ENCODE measurements at regions not wholly inside any gene's neighbourhood (a gene's known extent, or its start where the extent isn't known, plus 50 kb on each side); places are given as distances from the start of the nearest gene placed in this dataset.

DNA sequence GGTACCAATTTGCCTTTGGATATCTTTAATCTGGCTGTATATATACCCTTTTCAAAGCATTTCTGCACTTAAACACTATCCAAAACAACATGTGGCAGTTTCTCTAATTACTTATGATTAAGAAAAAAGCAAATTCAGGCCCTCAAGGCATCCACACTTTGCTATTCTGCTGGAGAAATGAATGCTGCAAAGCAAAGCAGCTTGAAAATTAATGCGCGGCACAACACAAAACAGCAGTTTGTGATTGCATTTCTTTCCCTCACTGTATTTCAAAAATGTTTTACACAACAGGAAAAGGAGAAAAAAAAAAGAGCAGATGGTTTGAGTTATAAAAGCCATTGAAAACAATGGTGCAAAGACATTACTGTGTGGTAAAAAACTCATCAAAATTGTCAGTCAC, 738.4 kb upstream of the RAG2 start (continued):
- TF ChIP-seq, protein P1, sequence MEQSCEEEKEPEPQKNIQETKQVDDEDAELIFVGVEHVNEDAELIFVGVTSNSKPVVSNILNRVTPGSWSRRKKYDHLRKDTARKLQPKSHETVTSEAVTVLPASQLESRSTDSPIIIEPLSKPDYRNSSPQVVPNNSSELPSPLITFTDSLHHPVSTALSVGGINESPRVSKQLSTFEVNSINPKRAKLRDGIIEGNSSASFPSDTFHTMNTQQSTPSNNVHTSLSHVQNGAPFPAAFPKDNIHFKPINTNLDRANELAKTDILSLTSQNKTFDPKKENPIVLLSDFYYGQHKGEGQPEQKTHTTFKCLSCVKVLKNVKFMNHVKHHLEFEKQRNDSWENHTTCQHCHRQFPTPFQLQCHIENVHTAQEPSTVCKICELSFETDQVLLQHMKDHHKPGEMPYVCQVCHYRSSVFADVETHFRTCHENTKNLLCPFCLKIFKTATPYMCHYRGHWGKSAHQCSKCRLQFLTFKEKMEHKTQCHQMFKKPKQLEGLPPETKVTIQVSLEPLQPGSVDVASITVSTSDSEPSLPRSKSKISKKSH (CRISPR knock-in tag; IDR thresholded peaks at IDR 0.05; ENCODE audit: borderline replicate concordance) = no peak
- no peak for TF ChIP-seq NFKB2 (CRISPR knock-in tag; IDR thresholded peaks at IDR 0.05; ENCODE audit: borderline replicate concordance)

DNA sequence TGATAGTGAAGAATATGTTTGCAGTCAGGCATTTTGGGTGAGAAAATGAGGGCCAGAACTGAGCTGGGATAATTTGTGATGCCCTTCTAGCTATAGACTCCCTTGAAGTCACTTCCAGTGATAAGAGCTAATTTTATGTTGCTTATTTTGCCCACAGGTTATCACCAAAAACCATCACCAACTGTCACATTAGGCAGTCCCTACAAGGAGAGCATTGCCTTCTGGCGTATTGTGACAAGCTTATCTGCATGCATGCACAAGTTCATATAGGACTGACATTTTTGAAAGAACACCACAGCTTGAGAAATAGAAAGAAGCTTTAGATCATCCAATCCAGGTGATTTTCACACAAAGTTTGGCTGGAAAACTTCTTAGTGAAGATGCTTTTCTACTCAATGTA, 735.3 kb upstream of the RAG2 start:
- FAIRE-seq (no peak), DNase-seq (ENCODE audit: low spot score) (no peak), ATAC-seq (no peak)
- in situ Hi-C loops (cut with HindIII; ENCODE audit: extremely low pct_ligation_motif_present, low pct_unique_long_range_greater_than_20kb) (no loop called here), intact Hi-C loops (cut with micrococcal nuclease; ENCODE audit: unreplicated experiment) (no loop called here)
- no peaks in the 10 kb centered on the region for H4K20me1 ChIP-seq (ENCODE audit: insufficient read depth, low read length)
- H3K9ac ChIP-seq (ENCODE audit: insufficient read depth, low read depth, low read length) = no peak overlapping the region
- peaks cover 89% of the 10 kb centered on the region for H3K9me3 ChIP-seq (ENCODE audit: low read length)
- H3K4me2 ChIP-seq (ENCODE audit: low read depth, low read length) = no peak overlapping the region
- 21% methylated on average over 1 of the region's 1 CpG for WGBS (ENCODE audit: low lambda C conversion rate)
- CTCF ChIA-PET (ENCODE audit: low intra/inter-chr PET ratio, low total read pairs) = no interaction called here
- H3K4me1 ChIP-seq (ENCODE audit: insufficient read depth, low read length) = no peaks in the 10 kb centered on the region
- H2AFZ ChIP-seq (ENCODE audit: low read length) = no peak overlapping the region
- no peak overlapping the region for H3K27ac ChIP-seq (ENCODE audit: extremely low read length, insufficient read depth, low read length)
- no TSS peak for BruUV-seq (replicated peaks)
- no peaks in the 10 kb centered on the region for H3K79me2 ChIP-seq (ENCODE audit: insufficient read depth, low read length)
- no peaks in the 10 kb centered on the region for H3K36me3 ChIP-seq (replicated peaks in 1 of 2; ENCODE audit: control insufficient read depth in 1 of 2, insufficient read depth in 2 of 2, low read length in 2 of 2)
- H3K27me3 ChIP-seq (ENCODE audit: control insufficient read depth in 1 of 2, insufficient read depth in 2 of 2, low read length in 2 of 2) = no peaks in the 10 kb centered on the region
- no peak overlapping the region for H3K4me3 ChIP-seq (replicated peaks in 1 of 3; ENCODE audit: insufficient read depth in 1 of 3, low read depth in 2 of 3, low read length in 3 of 3)
- POLR2A ChIA-PET = no interaction called here
- TF ChIP-seq ZNF737 (CRISPR knock-in tag; IDR thresholded peaks at IDR 0.05; ENCODE audit: borderline replicate concordance) = no peak
- TF ChIP-seq, protein P2, sequence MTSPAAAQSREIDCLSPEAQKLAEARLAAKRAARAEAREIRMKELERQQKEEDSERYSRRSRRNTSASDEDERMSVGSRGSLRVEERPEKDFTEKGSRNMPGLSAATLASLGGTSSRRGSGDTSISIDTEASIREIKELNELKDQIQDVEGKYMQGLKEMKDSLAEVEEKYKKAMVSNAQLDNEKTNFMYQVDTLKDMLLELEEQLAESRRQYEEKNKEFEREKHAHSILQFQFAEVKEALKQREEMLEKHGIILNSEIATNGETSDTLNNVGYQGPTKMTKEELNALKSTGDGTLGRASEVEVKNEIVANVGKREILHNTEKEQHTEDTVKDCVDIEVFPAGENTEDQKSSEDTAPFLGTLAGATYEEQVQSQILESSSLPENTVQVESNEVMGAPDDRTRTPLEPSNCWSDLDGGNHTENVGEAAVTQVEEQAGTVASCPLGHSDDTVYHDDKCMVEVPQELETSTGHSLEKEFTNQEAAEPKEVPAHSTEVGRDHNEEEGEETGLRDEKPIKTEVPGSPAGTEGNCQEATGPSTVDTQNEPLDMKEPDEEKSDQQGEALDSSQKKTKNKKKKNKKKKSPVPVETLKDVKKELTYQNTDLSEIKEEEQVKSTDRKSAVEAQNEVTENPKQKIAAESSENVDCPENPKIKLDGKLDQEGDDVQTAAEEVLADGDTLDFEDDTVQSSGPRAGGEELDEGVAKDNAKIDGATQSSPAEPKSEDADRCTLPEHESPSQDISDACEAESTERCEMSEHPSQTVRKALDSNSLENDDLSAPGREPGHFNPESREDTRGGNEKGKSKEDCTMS (CRISPR knock-in tag; conservative IDR thresholded peaks at IDR 0.05) = no peak
- TF ChIP-seq, protein P3, sequence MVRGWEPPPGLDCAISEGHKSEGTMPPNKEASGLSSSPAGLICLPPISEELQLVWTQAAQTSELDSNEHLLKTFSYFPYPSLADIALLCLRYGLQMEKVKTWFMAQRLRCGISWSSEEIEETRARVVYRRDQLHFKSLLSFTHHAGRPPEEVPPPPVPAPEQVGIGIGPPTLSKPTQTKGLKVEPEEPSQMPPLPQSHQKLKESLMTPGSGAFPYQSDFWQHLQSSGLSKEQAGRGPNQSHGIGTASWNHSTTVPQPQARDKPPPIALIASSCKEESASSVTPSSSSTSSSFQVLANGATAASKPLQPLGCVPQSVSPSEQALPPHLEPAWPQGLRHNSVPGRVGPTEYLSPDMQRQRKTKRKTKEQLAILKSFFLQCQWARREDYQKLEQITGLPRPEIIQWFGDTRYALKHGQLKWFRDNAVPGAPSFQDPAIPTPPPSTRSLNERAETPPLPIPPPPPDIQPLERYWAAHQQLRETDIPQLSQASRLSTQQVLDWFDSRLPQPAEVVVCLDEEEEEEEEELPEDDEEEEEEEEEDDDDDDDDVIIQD (CRISPR knock-in tag; IDR thresholded peaks at IDR 0.05; ENCODE audit: low read depth) = no peak
- TF ChIP-seq BCL6 (CRISPR knock-in tag; IDR thresholded peaks at IDR 0.05) = no peak
- no peak for TF ChIP-seq CHD2 (IDR thresholded peaks at IDR 0.05; ENCODE audit: low read depth, low read length)
- no peak for TF ChIP-seq BORCS8-MEF2B (CRISPR knock-in tag; IDR thresholded peaks at IDR 0.05)
- no peak for TF ChIP-seq SP1 (IDR thresholded peaks at IDR 0.05)
- no peak for TF ChIP-seq SP1 (CRISPR knock-in tag; IDR thresholded peaks at IDR 0.05)
- no peak for TF ChIP-seq GLI4 (CRISPR knock-in tag; IDR thresholded peaks at IDR 0.05; ENCODE audit: borderline replicate concordance)

All from HepG2 (cell line).